ENCODE measurements at regions not wholly inside any gene's neighbourhood (a gene's known extent, or its start where the extent isn't known, plus 50 kb on each side); places are given as distances from the start of the nearest gene placed in this dataset.

DNA sequence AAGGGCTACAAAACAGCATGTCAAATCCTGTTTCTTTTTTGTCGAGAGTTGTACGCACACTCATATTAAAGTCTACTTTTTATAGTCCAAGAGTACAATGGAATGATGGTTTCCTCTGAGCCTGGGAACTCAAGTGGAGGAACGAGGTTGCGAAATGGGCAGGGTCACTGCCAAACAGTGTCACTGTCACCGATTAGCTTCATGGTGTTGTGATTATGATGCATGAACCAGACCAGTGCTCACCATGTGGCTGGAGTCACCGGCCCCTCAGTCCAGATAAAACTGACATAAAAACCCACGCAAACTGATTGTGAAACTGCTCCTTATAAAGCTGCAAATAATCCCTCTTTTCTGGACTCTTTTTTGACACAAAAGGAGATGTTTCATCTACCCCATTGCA, 122.0 kb downstream of the COPS8 start:
- no peaks in the 10 kb centered on the region for H3K36me3 ChIP-seq (replicated peaks in 1 of 2; ENCODE audit: control insufficient read depth in 1 of 2, insufficient read depth in 2 of 2, low read length in 1 of 2)
- ChIA-PET POLR2A (no interaction called here), CTCF (no interaction called here)
- peak overlapping the region; percentile 32; the same call in 1 of the 2 replicates for H3K4me2 ChIP-seq
- H3K4me1 ChIP-seq (ENCODE audit: control insufficient read depth in 1 of 2, insufficient read depth in 2 of 2, low read depth in 1 of 2, low read length in 1 of 2): peaks cover 26 to 41% of the 10 kb centered on the region in 2 experiments; a peak in 3 of 4 replicates
- H3K27ac ChIP-seq (ENCODE audit: low read depth in 2 of 2, low read length in 1 of 2): peak overlapping the region; percentile 88 to 98
- no peaks in the 10 kb centered on the region for H3K9me3 ChIP-seq
- no peaks in the 10 kb centered on the region for H3K9me2 ChIP-seq
- no peak overlapping the region; the same call in 1 of the 2 replicates for H2AFZ ChIP-seq (ENCODE audit: low read depth)
- no peaks in the 10 kb centered on the region for H4K20me1 ChIP-seq (ENCODE audit: insufficient read depth)
- no peaks in the 10 kb centered on the region for H3K79me2 ChIP-seq (ENCODE audit: insufficient read depth)
- H3K9ac ChIP-seq: peak overlapping the region; percentile 59; the same call in 1 of the 2 replicates
- TF ChIP-seq TAF1 (IDR thresholded peaks at IDR 0.05; ENCODE audit: borderline replicate concordance, low read depth, low read length): no peak
- WGBS (ENCODE audit: low lambda C conversion rate): 64% methylated on average over 7 of the region's 7 CpGs
- no peak for DNase-seq
- H3K27me3 ChIP-seq (ENCODE audit: insufficient read depth): no peaks in the 10 kb centered on the region
- no peak overlapping the region for H3K4me3 ChIP-seq (ENCODE audit: low read depth in 2 of 2, low read length in 1 of 2)
- peaks cover 39% of the 10 kb centered on the region for H3F3A ChIP-seq (replicated peaks; ENCODE audit: insufficient read depth)

DNA sequence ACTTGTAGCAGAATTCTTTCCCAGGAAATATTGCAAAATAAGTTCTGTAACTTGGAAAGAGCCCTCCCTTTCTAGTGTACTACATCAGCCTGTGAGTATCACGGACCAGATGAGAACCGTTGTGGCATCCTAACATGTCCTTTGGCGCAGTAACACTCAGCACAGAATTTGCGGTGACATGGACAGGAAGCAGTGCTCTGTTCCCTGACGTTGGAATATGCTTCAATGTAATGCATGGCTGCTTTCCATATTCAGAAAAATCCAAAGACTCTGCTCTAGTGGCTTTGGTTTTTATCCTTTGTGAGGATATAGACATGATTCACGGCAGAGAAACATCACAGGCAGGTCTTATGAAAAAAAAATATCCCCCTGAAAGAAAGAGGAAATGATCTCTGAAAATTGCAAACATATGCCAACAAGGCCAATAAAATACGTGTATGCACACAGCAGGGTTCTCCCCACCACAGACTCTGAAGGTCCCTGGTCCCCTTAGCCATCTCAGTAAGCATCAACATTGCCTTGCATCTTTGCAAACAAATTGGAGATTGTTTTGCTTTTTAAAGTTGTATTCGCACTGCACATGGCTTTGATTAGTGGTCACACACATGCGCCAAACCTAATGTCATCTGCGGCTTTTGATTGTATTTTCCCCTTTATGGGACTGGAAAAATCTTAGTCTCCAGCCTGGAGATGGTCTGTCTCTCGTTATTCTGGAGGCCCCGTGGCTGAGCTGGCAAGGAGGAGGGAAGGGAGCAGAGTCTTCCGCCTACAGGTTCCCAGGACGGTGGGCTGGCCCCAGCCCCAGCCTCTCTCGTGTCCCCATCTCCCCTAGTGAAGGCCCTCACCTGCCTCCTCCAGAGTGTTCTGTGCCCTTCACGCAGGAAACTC, 122.9 kb downstream of the COPS8 start:
- peak overlapping the region; percentile 88 to 98 for H3K27ac ChIP-seq (ENCODE audit: low read depth in 2 of 2, low read length in 1 of 2)
- H3K79me2 ChIP-seq (ENCODE audit: insufficient read depth): no peaks in the 10 kb centered on the region
- TF ChIP-seq RFX5 (IDR thresholded peaks at IDR 0.05; ENCODE audit: low read length) (no peak), YY1 (IDR thresholded peaks at IDR 0.05; ENCODE audit: low read depth) (no peak), FOXM1 (IDR thresholded peaks at IDR 0.05; ENCODE audit: low read depth) (no peak), SIN3A (IDR thresholded peaks at IDR 0.05; ENCODE audit: borderline replicate concordance, low read depth, low read length) (0 out of 2 replicates have a peak, but pooled peaks have one; percentile 9), MEF2A (IDR thresholded peaks at IDR 0.05; ENCODE audit: borderline replicate concordance, low read depth) (no peak), TCF12 (IDR thresholded peaks at IDR 0.05) (peak; percentile 90), EP300 (IDR thresholded peaks at IDR 0.05; ENCODE audit: borderline replicate concordance in 1 of 2, low read depth in 1 of 2, low read length in 1 of 2) (peak; percentile 57 to 75; a peak in 2 of 4 replicates), RAD21 (IDR thresholded peaks at IDR 0.05; ENCODE audit: low read length) (0 out of 2 replicates have a peak, but pooled peaks have one; percentile 2), NFIC (IDR thresholded peaks at IDR 0.05; ENCODE audit: borderline replicate concordance) (peak; percentile 52; the same call in 1 of the 2 replicates), GABPA (IDR thresholded peaks at IDR 0.05; ENCODE audit: low read depth) (no peak), ELF1 (IDR thresholded peaks at IDR 0.05) (no peak)
- TF ChIP-seq, protein P1, sequence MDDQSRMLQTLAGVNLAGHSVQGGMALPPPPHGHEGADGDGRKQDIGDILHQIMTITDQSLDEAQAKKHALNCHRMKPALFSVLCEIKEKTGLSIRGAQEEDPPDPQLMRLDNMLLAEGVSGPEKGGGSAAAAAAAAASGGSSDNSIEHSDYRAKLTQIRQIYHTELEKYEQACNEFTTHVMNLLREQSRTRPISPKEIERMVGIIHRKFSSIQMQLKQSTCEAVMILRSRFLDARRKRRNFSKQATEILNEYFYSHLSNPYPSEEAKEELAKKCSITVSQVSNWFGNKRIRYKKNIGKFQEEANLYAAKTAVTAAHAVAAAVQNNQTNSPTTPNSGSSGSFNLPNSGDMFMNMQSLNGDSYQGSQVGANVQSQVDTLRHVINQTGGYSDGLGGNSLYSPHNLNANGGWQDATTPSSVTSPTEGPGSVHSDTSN (IDR thresholded peaks at IDR 0.05): peak; percentile 59
- no peak overlapping the region for H3K4me3 ChIP-seq (ENCODE audit: low read depth in 2 of 2, low read length in 1 of 2)
- peak overlapping the region; percentile 32 for H3K4me2 ChIP-seq
- H3K9ac ChIP-seq: peak overlapping the region; percentile 59; the same call in 1 of the 2 replicates
- no peaks in the 10 kb centered on the region for H3K9me2 ChIP-seq
- no peaks in the 10 kb centered on the region for H3K36me3 ChIP-seq (replicated peaks in 1 of 2; ENCODE audit: control insufficient read depth in 1 of 2, insufficient read depth in 2 of 2, low read length in 1 of 2)
- 27% methylated on average over 16 of the region's 16 CpGs for WGBS (ENCODE audit: low lambda C conversion rate)
- peaks cover 26 to 41% of the 10 kb centered on the region in 2 experiments; a peak in 3 of 4 replicates for H3K4me1 ChIP-seq (ENCODE audit: control insufficient read depth in 1 of 2, insufficient read depth in 2 of 2, low read depth in 1 of 2, low read length in 1 of 2)
- H3F3A ChIP-seq (replicated peaks; ENCODE audit: insufficient read depth): peaks cover 40% of the 10 kb centered on the region
- H3K27me3 ChIP-seq (ENCODE audit: insufficient read depth): no peaks in the 10 kb centered on the region
- 0 out of 2 replicates have a peak overlapping the region, but pooled peaks have one; percentile 4 for H2AFZ ChIP-seq (ENCODE audit: low read depth)
- CTCF ChIA-PET: interaction anchor here (1.0 kb wide), 1 partner anchor 13 kb away, joined by 3 read pairs; no protein-coding TSS in a partner anchor
- no peaks in the 10 kb centered on the region for H3K9me3 ChIP-seq
- H4K20me1 ChIP-seq (ENCODE audit: insufficient read depth): no peaks in the 10 kb centered on the region
- DNase-seq: peak; percentile 52
- POLR2A ChIA-PET: no interaction called here
